ES-I3 (cell line): ENCODE measurements at regions not wholly inside any gene's neighbourhood (a gene's known extent, or its start where the extent isn't known, plus 50 kb on each side); places are given as distances from the start of the nearest gene placed in this dataset.

Source experiments
- H3K36me3 ChIP-seq: 2 replicates; pipeline ENCODE4 v1.6.1; 2013; ENCODE audit warnings: mild to moderate bottlenecking, low read length, control low read depth, moderate library complexity; ENCODE audit not compliant: insufficient read depth
- H3K4me1 ChIP-seq: 2 replicates; pipeline ENCODE4 v1.6.1; 2013; ENCODE audit warnings: mild to moderate bottlenecking, control low read depth, low read length; ENCODE audit not compliant: insufficient read depth
- H3K9ac ChIP-seq: 2 replicates; pipeline ENCODE4 v1.6.1; 2013; ENCODE audit warnings: low read depth, mild to moderate bottlenecking, low read length, moderate library complexity
- H3K9me3 ChIP-seq: 2 replicates; pipeline ENCODE4 v1.6.1; 2013; ENCODE audit warnings: mild to moderate bottlenecking, low read length, moderate library complexity; ENCODE audit not compliant: control insufficient read depth, insufficient read depth

DNA sequence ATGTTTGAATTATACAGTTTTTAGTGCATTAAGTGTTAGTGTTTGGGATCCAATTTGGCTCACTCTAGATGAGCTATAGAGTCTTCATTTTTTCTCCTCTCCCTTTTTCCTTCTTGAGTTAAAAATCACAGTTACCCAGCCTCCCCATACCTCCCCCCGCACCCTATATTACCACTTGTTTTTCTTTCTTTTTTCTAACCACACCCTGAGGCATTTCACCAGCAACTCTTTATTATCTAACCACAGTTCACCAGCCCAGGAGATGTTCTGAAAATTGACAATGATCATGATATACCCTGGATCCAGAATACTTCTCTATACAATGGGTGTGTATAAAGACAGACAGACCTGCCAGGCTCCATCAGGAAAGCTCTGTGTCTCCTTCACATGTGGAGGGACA lies 86.5 kb upstream of the UBL3 start:
- H3K9me3 ChIP-seq, result no peaks in the 10 kb centered on the region; the same call in 1 of the 2 replicates
- H3K9ac ChIP-seq, result no peak overlapping the region
- no peaks in the 10 kb centered on the region for H3K36me3 ChIP-seq
- peaks cover 8% of the 10 kb centered on the region; the same call in 1 of the 2 replicates for H3K4me1 ChIP-seq

DNA sequence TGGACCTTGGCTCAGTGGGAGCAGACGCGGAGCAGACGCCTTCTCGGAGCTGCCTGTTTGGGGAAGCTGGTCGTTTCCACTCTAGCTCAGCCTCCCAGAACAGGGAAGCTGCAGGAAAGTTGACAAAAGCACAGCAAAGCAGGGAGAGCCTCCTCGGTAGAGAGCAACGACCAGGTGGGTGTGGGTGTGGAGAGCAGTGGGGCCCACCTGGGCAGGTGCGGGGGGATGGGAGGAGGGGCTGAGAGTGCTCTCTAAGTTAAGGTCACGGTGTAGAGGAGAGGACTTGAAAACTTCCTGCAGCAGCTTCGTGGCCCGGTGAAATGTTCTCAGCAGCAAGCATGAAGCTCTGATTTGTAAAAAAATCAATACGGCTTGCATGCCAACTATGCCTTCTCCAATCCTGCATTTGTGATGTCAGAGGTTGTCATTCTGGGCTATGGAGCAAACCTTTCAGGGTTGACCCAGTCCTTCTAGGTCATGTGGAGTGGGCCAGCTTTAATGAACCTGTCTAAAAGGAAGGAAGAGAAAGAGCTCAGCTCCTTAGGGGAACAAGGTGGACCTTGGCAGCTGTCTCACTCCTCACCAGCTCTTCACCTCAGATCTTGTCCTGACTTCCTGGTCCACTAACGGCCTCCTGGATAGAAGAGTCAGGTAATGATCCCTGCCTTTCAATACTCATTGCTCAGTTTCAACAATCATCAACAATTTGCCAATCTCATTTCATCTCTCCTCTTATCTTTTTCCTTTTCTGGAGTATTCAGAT lies 85.8 kb upstream of the UBL3 start:
- no peak overlapping the region for H3K9ac ChIP-seq
- peaks cover 8% of the 10 kb centered on the region; the same call in 1 of the 2 replicates for H3K4me1 ChIP-seq
- no peaks in the 10 kb centered on the region; the same call in 1 of the 2 replicates for H3K9me3 ChIP-seq
- H3K36me3 ChIP-seq, result no peaks in the 10 kb centered on the region

DNA sequence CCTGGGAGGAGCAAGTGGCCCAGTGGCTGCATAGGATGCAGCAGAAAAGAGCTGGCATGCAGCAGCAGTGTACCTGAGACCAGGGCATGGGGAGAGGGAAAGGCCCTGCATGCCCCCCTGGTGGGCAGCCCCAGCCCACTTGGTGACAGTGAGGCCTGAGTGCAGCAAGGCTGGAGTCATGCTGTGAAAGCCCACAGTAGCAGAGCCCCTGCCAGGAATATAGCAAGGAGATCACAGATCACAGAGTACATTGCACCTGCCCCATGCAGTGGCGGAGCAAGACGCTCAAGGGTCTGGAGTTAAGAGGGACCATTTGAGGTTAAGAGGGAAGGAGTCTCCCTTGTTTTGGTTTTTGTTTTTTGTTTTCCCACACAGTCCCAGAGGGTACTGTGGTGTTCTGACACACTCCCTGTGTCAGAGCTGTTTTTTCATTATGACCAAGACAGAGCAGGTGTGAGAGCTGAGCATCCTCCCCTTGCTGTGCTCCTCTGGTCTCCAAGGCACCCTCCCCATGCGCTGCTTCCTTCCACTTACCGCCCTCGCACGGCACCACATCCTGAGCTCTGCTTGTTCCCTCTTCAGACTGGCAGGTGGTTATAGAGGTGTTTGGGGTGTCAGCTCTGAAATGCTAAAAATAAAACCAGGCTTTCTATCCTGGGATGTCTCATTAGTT lies 85.0 kb upstream of the UBL3 start:
- Histone ChIP-seq H3K4me1 (peaks cover 8% of the 10 kb centered on the region; the same call in 1 of the 2 replicates), H3K9me3 (no peaks in the 10 kb centered on the region; the same call in 1 of the 2 replicates), H3K9ac (no peak overlapping the region), H3K36me3 (no peaks in the 10 kb centered on the region)

DNA sequence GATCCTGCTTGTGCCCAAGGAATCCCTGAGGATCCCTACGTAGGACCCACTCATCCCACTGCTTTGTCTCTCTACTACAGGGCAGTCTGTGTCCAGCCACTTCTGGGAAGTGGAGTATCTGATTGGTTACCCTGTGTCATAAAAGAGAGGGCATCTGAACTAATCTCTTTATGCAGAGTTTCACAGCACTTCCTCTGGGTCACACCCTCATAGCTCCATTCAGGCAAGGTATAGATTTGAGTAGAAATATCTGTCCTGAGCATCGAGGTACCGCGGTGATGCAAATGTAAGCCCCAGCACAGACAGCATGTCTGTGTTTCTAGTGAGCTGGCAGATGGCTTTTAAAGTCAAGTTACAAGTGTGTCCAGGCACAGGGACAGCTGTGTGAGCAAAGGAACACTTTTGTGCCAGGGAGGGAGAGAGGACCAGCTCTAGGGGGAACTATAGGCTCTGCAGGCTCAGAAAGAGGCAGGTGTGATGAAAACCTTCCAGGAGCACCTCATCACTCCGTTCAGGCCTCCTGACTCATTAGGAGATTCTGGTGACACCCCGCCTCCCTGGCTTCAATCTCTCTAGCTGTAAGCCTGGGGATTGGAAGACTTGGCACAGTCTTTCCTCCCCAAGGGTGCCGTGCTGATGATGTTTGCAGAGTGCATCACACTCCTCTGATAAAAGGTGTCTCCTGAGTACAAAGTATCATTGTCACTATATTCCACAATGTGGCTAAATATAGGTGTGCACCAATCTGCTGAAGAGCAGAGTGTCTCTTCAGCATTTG lies 84.3 kb upstream of the UBL3 start:
- Histone ChIP-seq H3K9me3 (peaks cover under 1% of the 10 kb centered on the region), H3K36me3 (no peaks in the 10 kb centered on the region), H3K9ac (no peak overlapping the region), H3K4me1 (peaks cover 8% of the 10 kb centered on the region; the same call in 1 of the 2 replicates)

DNA sequence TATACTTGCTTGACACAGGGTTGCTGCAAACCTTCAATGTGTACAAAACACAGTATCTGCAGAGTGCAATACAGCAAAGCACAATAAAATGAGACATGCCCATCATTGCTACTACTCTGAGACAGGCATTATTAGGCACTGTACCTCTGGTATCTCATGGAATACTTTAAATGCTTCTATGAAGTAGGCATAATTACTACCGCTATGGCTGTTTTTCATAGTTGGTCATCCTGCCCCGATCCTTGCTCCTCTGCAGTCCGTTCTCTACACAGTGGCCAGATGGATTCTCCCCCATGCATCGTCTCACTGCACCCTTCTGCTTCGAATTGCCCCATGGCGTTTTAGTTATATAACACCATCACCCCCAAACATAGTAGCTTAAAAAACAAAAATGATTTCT lies 83.0 kb upstream of the UBL3 start:
- Histone ChIP-seq H3K36me3 (no peaks in the 10 kb centered on the region), H3K9me3 (peaks cover 2% of the 10 kb centered on the region), H3K9ac (no peak overlapping the region), H3K4me1 (0 out of 2 replicates have a peak, but pooled peaks cover 4% of the 10 kb centered on the region)

DNA sequence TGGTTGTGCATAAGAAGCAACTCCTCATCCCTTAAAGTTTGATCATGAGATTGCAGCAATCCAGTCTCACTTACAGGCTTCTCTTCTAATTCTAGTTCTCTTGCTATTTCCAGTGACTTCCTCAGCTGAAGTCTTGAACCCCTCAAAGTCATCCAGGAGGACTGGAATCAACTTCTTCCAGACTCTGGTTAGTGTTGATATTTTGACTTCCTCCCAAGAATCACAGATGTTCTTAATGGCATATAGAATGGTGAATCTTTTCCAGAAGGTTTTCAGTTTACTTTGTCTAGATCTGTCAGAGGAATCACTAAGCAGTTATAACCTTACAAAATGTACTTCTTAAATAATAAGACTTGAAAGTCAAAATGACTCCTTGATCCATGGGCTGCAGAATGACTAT lies 81.3 kb upstream of the UBL3 start:
- H3K4me1 ChIP-seq, result 0 out of 2 replicates have a peak, but pooled peaks cover 4% of the 10 kb centered on the region
- peaks cover 2% of the 10 kb centered on the region for H3K9me3 ChIP-seq
- no peak overlapping the region for H3K9ac ChIP-seq
- H3K36me3 ChIP-seq, result no peaks in the 10 kb centered on the region

DNA sequence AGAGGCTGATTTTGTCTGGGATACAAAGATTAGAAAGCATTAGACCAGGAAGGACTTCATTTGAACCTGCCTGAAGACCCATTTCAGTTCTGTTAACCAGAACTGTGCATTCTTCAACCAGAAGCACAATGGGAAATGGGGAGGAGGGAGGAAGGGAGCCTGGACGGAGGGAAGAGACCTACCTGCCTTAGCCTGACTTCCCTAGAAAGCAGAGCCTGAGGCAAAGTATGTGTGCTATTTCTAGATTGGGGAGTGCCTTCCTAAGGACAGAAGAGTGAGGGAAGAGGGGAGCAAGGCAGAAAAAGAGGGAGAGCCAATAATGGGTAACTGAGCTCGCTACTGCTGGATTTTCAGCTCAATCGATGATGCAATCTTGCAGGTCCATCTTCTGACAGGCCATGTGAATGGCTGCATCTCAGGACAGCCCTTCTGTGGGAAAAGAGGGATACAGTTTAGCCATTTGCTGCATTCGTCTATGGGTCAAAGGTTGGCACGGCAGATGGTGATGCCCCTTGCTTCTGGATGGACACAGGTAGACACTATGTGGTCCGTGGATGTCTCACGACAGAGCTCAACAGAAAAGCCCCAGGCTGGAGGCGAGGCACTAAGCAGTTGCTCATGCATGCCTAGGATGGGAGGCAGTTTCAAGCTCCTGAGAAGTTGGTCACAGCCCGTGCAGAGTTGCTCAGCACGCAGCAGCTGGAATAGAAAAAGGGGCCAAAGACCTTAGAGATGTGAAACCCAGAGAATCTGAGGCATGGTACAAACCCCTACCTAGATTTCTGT lies 78.8 kb upstream of the UBL3 start:
- Histone ChIP-seq H3K4me1 (peaks cover 11% of the 10 kb centered on the region; the same call in 1 of the 2 replicates), H3K9me3 (peaks cover 2% of the 10 kb centered on the region), H3K36me3 (no peaks in the 10 kb centered on the region), H3K9ac (no peak overlapping the region)

DNA sequence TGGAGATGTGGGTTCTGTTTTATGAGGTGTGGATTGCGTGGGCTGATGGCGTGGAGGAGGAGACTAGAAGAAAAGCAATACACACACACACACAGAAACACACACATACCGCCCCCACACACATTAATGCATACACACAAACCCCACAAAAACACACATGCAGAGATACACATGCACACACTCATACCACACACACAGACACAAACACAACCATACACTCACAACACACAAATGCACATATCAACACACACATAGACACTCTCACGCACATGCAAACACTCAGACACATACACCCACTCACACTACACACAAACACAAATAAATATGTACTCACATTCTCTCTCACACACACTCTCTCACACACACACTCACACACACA lies 75.7 kb upstream of the UBL3 start:
- Histone ChIP-seq H3K36me3 (no peaks in the 10 kb centered on the region), H3K9ac (no peak overlapping the region), H3K4me1 (peaks cover 25% of the 10 kb centered on the region; the same call in 1 of the 2 replicates)

DNA sequence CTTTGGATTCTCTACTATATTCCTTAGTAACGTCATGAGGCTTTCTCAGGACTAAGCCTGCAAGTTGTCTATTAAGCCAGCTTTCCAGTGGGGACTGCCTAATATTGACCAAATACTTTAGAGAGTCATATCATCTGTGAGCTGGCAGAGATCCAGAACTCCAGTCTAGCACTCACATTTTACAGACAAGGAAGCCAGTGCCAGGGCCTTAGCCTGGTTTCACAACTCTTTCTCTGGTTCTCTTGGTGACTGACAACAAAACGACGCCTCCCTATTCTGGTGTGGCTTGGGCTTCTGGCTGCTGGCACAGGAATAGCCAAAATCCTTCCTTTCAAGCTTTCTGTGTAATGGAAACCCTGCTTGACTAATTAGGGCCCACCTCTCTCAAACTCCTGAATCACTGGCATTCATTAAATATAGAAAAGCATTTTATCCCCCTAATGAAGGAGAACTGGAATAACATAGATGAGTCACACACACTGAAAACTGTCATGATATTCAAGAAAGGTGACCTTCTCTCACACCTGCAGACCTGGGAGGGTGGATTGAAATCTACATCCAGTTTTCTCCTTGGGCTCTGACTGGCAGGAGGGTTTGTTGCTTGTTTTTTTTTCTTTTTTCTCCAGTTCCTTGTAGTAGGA lies 75.2 kb upstream of the UBL3 start:
- Histone ChIP-seq H3K36me3 (no peaks in the 10 kb centered on the region), H3K9me3 (peaks cover 2% of the 10 kb centered on the region; the same call in 1 of the 2 replicates), H3K9ac (no peak overlapping the region), H3K4me1 (peaks cover 25% of the 10 kb centered on the region; the same call in 1 of the 2 replicates)

More for the DNA sequence above, 75.7 kb upstream of the UBL3 start:
- peaks cover 2% of the 10 kb centered on the region; the same call in 1 of the 2 replicates for H3K9me3 ChIP-seq

DNA sequence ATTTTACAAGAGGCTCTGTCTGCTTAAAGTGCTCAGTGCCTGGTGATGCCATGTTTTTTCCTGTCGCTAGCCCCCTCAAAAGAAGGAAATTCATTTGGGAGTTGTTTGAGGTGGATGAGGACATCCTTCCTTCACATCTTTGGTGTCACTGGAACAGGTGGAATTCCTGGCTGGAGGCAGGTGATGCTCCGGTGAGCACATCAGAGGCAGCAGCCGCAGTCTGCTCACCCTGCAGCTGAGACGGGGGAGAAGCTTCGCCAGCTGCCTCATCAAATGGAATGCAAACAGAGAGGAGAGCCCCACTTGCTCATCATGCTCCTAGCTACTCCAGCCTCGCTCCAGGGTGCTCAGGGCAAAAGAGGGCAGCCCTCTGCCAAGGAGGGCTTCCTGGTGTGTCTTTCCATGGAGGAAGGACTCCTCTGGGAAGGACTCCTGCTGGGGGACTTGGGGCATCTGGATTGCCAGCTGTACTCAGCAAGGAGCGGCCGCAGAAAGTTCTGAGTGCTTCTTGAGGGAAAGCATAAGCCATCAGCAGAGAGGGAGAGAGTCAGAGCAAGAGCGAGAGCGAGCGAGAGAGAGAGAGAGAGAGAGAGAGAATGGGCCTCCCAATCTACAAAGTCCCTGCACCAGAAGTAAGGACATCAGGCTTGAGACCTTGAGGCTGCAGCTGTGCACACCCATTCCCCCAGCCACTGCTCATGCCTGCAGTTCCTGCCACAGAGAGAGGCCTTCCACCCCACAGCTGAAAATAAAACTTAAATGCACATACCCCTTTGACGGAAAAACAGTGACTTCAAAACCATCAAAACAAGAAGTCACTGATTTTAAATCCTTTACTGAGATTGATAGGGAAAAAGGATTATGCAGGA lies 74.3 kb upstream of the UBL3 start:
- no peak overlapping the region for H3K9ac ChIP-seq
- H3K36me3 ChIP-seq, result no peaks in the 10 kb centered on the region
- peaks cover 1% of the 10 kb centered on the region; the same call in 1 of the 2 replicates for H3K9me3 ChIP-seq
- peaks cover 25% of the 10 kb centered on the region; the same call in 1 of the 2 replicates for H3K4me1 ChIP-seq

DNA sequence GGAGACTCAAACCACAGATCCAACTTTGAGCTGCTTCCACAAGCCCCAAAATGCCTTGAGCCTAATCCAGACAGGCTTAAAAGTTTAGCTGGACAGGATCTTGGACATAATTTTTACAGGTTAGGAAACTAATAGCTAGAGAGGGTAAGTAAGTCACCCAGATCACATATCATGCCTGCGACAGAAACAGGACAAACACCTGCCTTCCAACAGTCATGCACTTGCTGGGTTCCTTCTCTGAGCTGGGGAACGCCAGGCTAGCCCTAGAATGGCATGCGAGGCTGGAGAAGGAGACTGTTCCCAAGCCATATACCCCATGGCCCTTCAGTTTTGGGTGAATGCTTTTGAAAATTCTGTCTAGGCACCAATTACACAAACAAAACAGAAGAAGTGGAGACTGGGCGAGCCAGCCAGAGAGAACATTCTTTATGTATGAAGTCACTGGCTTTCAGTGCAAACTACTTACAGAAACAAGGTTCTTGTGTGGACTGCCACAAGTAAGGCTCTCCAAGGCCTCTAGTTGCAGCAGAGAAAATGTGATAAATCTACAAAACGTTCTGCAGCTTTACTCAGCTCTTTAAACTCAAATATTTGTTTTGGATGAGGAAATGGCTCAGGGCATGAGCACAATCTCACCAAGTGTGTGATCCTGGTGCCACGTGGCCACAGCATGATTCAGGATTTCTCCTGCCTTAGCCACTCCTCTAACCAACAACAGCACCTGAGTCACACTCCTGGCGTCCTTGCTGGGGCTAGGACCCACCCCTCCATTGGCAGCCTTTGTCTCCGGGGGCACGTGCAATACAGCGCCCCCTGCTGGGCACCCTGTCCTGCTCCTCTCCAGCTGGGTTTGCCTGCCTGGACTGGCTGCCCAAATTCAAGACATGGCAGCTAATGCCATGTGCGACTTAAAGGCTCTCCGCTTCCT lies 73.4 kb upstream of the UBL3 start:
- Histone ChIP-seq H3K4me1 (peaks cover 25% of the 10 kb centered on the region; the same call in 1 of the 2 replicates), H3K9me3 (no peaks in the 10 kb centered on the region), H3K36me3 (no peaks in the 10 kb centered on the region), H3K9ac (no peak overlapping the region)

DNA sequence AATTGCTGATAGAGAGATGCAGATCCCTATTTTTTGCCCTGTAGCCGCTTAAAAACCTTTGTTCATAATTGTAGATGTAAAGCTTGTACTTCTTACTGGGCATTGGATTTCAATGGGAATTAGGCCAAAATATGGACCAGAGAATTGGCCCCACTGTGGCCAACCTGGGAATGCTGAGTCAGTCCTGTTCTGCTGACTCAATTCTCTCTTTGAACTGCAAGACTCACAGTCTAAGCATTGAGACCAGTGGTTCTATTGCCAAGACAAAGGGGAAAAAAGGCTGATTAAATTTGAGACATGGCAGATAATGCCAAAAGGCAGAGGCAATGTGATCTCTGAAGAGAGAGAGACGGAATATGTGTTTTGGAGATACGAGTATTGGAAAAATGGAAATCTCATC lies 72.5 kb upstream of the UBL3 start:
- no peak overlapping the region for H3K9ac ChIP-seq
- no peaks in the 10 kb centered on the region for H3K9me3 ChIP-seq
- peaks cover 25% of the 10 kb centered on the region; the same call in 1 of the 2 replicates for H3K4me1 ChIP-seq
- no peaks in the 10 kb centered on the region for H3K36me3 ChIP-seq
